GM19463 (cell line): ENCODE measurements at regions not wholly inside any gene's neighbourhood (a gene's known extent, or its start where the extent isn't known, plus 50 kb on each side); places are given as distances from the start of the nearest gene placed in this dataset.
"Not testable (repeated sequence)": the region's sequence is repeated elsewhere in the genome, so short reads cannot be mapped to it uniquely, and the experiment has no call there.

ENCODE experiments used
- ATAC-seq: cut with Tn5 transposase; IDR thresholded peaks from one replicate; pipeline ENCODE4 v1.9.1; 2021; ENCODE audit warnings: mild to moderate bottlenecking, moderate library complexity; ENCODE audit not compliant: unreplicated experiment

DNA sequence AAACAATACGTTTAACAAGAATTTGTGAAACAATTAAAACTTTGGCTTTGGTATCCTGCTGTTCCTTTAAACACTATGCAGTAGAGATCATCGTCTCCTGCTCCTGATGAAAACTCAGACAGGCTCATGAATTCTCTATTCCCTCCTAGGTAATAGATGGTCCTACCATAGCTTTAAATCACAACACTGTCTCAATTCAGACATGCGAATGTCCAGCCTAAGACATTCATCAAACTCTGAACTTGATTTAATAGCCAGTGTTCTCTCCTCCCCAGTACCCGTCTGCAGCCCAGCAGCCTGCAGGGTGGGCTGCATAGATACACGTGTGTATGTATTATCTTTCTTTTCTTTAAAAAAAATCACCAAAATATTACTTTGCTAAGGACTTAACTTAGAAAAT, 232.8 kb downstream of the TTLL2 start:
- no peak for ATAC-seq

DNA sequence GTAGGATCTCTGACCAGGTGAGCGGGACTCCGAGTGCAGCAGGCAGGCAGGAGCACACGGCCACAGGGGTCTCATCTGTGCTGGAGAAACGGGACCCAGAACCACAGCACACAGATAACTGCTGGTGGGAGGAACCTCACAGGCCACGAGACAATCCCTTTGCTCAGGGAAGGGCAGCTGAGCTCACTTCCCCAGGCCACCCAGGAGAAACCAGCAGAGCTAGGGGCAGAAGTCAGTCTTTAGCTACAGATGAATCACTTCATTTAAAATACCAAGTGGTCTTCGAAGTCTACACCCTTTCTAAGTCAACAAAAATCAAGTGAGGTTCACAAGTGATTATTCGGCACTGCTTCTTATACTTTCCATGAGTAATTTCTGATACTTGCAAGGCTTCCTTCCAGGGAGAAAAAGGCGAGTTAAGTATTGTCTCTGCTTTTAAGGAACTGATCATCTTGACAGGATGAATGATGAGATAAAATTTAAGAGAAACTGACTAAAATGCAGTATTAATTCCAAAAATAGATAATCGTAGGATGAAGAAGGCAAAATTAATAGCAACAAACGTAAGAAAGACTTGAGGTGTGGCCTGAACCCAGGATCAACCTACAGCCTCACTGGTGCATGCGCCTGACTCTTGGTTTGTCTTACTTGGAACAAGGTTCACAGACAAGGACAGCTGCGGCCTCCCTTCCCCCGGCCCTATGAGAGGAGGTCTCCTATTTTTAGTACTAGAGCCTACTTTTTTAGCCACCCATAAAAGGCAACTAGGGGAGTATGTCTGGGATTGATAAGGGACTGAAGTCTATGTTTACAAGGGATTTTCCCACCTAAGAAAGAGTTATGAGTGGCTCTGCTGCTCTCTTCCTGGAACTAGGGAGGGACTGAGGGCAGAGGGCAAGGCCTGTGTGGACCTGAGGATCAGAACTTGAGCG, 233.6 kb downstream of the TTLL2 start:
- ATAC-seq: no peak

GRCh38 chr6:167559675-167560479, 235.0 kb downstream of the TTLL2 start:
- no peak for ATAC-seq

- no peak for ATAC-seq
Measured at GRCh38 chr6:167560673-167561569, 236.0 kb downstream of the TTLL2 start.

- not testable (repeated sequence) for ATAC-seq
Measured at GRCh38 chr6:167562862-167563261, 238.0 kb downstream of the TTLL2 start.

GRCh38 chr6:167564416-167565250, 239.7 kb downstream of the TTLL2 start:
- ATAC-seq: no peak

DNA sequence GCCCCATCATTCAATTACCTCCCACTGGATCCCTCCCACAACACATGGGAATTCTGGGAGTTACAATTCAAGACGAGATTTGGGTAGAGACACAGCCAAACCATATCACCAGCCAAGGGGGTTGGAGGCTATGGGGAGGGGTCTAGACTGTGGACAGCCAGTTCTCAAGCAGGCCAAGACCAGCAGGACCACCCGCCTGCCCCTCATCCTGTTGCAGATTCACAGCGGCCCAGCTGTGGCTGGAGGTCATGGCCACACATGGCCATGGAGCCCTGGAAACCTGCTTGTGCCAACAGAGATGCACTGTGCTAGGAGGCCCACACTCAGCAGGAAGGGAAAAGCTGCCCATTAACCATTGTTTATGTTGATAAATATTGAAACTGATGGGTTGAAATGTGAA, 240.5 kb downstream of the TTLL2 start:
- no peak for ATAC-seq

DNA sequence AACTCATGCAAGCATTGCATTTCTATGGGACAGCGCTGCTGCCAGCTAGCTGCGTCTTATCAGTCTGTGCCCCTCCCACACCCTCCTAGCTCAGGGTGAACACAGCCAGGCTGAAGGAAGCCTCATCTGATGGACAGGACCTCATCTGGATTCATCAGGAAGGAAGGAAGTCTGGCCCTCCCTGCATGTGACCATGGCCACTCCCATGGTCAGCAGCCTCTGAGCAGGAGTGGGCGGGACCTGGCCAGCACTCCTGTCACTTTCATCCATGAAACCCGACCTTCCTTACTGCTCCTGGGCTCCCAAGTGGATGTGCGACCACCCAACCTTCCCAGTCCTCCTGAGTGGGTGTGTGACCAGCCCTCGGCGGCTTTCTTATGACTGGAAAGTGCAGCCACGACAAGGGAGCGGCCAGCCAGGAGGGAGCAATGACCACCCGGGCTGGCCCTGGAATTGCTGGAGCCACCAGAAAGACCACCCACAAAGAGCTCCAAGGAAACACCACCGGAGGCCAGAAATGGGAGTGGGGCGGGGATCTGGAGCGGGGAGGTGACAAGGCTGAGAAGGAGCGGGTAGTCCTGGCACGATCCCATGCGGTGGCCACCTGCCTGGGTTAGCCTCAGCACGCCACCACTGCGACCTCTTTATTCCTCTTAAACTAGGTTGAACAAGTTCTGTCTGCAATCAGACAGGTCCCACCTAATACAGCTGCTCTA, 241.2 kb downstream of the TTLL2 start:
- ATAC-seq: no peak

- ATAC-seq: no peak
Measured at GRCh38 chr6:167566711-167567141, 241.8 kb downstream of the TTLL2 start.

DNA sequence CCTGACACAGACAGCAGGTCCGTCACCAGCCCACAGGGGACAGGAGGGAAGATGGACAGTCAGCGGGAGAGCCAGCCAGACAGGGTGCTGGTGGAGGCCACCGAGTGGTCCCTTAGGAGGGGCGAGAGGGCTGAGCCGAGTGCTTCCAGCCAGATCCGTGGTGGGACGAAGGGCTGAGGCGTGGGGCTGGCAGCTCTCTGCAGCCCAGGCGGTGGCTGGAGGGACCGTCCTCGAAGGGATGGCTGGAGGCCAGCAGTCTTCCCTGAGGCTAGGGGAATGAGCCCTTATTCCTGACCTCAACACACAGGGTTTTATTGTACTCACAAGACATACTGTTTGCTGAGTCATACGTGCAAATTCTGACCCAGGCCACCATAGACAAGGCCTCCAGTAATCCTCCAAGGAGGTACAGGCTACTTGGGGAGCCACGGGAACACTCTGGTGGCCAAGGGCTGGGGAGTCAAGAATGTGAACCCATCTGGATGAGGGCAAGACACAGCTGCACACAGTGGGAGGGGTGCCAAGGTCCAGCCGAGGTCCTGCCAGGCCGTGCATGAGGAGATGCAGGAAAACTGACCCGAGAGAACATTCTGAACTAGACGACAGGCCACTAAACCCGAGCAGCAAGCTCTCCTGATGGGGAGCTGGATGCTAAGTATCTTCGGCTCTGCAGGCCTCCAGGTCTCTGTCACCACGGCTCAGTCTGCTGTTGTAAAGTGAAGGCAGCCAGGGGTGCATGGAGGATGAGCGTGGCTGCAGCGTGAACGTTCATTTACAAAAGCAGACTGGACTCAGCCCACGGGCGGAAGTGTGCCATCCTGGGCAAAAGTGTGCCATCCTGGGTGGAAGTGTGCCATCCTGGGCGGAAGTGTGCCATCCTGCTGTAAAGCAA, 242.5 kb downstream of the TTLL2 start:
- ATAC-seq: no peak

GRCh38 chr6:167568407-167569024, 243.6 kb downstream of the TTLL2 start:
- ATAC-seq: no peak

- ATAC-seq: no peak
Measured at GRCh38 chr6:167569041-167569805, 244.3 kb downstream of the TTLL2 start.

DNA sequence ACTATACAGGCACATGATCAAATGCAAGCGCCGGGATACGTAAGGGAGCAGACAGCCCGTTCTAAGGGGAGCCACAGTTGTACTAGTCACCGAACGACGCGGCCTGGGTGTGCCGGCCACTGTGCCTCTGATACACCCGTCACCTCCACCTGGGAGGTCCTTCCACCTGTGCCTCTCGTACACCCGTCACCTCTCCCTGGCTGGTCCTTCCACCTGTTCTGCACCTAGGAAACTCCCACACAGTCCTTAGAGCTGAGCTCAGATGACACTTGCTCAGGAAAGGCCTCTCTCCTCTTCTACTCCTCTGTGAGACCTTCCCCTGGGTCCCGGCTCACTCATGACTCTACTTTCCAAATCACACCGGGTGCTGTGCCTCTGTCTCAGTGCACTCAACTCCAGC, 245.0 kb downstream of the TTLL2 start:
- no peak for ATAC-seq

- ATAC-seq: no peak
Measured at GRCh38 chr6:167570460-167571400, 245.8 kb downstream of the TTLL2 start.

GRCh38 chr6:167571550-167571949, 246.7 kb downstream of the TTLL2 start:
- no peak for ATAC-seq

- no peak for ATAC-seq
Measured at GRCh38 chr6:167572106-167572505, 247.2 kb downstream of the TTLL2 start.
